Ishikawa (cell line): ENCODE measurements at regions not wholly inside any gene's neighbourhood (a gene's known extent, or its start where the extent isn't known, plus 50 kb on each side); places are given as distances from the start of the nearest gene placed in this dataset.

Source experiments
- EGR1 ChIP-seq: IDR thresholded peaks from 2 replicates; pipeline ENCODE4 v1.6.1; 2012
- REST ChIP-seq: IDR thresholded peaks from 2 replicates; pipeline ENCODE4 v1.6.1; 2012; ENCODE audit warnings: low read depth, mild to moderate bottlenecking

- no peak for TF ChIP-seq EGR1
- TF ChIP-seq REST = no peak
Observed at GRCh38 chr2:144712550-144712940, 192.6 kb upstream of the ZEB2 start.
